Epithelial cell of proximal tubule (primary cell): ENCODE measurements at regions not wholly inside any gene's neighbourhood (a gene's known extent, or its start where the extent isn't known, plus 50 kb on each side); places are given as distances from the start of the nearest gene placed in this dataset.

Experiments used
- DNase-seq: peaks from one replicate; pipeline ENCODE4 v3.0.0-alpha.2; 2011; ENCODE audit warnings: low read depth
- H3K4me3 ChIP-seq: 2 replicates; pipeline ENCODE4 v1.5.1; 2011; ENCODE audit warnings: low read depth, mild to moderate bottlenecking, low read length
- TF ChIP-seq, protein P1 (sequence below): conservative IDR thresholded peaks from 2 replicates; pipeline ENCODE4 v1.5.1; 2012; ENCODE audit warnings: low read depth, mild to moderate bottlenecking, low read length

DNA sequence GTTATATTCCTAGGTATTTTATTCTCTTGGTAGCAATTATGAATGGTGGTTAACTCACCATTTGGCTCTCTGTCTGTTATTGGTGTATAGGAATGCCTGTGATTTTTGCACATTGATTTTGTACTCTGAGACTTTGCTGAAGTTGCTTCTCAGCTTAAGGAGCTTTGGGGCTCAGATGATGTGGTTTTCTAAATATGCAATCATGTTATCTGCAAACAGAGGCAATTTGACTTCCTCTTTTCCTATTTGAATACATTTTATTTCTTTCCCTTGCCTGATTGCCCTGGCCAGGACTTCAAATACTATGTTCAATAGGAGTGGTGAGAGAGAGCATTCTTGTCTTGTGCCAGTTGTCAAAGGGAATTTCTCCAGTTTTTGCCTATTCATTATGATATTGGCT is 310.9 kb upstream of the RBMY1B start:
- no peak overlapping the region for H3K4me3 ChIP-seq
- TF ChIP-seq, protein P1, sequence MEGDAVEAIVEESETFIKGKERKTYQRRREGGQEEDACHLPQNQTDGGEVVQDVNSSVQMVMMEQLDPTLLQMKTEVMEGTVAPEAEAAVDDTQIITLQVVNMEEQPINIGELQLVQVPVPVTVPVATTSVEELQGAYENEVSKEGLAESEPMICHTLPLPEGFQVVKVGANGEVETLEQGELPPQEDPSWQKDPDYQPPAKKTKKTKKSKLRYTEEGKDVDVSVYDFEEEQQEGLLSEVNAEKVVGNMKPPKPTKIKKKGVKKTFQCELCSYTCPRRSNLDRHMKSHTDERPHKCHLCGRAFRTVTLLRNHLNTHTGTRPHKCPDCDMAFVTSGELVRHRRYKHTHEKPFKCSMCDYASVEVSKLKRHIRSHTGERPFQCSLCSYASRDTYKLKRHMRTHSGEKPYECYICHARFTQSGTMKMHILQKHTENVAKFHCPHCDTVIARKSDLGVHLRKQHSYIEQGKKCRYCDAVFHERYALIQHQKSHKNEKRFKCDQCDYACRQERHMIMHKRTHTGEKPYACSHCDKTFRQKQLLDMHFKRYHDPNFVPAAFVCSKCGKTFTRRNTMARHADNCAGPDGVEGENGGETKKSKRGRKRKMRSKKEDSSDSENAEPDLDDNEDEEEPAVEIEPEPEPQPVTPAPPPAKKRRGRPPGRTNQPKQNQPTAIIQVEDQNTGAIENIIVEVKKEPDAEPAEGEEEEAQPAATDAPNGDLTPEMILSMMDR = no peak
- DNase-seq = no peak

DNA sequence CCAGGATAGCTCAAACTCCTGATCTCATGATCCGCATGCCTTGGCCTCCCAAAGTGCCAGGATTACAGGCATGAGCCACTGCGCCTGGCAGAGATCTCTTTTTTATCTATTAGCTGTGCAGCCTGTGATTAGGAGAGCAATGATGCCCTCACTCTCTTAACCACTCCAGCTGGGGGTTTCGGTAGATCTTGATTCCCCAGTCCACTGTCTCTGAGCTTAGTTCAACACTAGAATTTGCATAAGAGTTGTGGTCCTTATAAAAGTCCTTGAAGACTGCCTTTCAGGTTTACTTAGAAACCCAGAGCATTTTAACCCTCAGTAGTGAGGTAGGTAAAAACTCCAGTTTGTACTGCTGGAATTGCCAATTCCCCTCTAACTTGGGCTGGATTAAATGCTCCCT is 283.3 kb upstream of the RBMY1B start:
- DNase-seq = no peak
- H3K4me3 ChIP-seq = no peak overlapping the region
- TF ChIP-seq, protein P1 = no peak

DNA sequence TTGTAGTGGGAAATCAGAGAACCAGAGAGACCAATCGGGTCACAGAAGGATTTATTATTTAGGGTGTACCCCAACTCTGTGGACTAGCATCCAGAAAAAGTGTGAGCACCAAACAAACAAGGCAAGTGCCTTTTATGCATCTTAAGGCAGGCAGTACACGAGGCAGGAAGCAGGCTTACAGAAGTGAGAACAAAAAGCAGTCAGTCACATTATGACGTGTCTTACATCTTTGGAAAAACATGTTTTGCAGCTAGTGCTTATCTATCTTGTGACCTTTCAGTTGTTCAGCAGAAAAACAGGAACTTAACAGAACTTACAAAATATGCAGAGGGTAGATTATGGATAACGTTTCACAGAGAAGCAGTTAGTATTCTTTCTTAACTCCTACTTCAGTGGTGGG is 270.9 kb upstream of the RBMY1B start:
- no peak for DNase-seq
- TF ChIP-seq, protein P1 = no peak
- no peak overlapping the region for H3K4me3 ChIP-seq

DNA sequence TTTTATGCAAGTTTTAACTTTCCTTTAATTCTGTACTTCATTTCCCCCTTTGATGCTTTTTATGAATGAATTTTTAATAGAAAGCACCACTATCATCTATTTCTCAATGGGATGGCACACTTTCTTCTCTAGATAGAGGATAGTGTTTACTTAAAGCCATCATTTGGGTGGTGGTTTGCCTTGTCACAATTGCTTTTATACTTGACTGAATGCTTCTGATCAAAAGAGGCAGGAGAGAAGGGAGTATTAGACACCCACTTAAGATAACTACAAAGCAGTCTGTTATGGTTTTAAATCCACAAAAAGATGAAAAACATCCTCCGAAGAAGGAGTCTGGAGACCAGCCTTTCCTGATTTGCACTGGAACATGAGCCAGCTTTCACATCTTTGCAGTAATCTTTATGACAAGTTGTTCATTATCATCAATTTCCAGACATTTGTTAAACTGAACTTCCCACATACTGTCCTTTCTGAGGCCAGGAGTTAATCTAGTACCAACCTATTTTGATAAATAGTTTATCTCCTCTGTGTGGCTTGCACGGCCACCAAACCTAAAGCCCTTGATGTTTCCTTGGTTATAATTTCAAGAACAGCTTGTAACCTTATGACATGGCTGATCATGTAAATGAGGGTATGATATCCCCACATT is 270.4 kb upstream of the RBMY1B start:
- no peak overlapping the region for H3K4me3 ChIP-seq
- no peak for DNase-seq
- TF ChIP-seq, protein P1 = no peak

DNA sequence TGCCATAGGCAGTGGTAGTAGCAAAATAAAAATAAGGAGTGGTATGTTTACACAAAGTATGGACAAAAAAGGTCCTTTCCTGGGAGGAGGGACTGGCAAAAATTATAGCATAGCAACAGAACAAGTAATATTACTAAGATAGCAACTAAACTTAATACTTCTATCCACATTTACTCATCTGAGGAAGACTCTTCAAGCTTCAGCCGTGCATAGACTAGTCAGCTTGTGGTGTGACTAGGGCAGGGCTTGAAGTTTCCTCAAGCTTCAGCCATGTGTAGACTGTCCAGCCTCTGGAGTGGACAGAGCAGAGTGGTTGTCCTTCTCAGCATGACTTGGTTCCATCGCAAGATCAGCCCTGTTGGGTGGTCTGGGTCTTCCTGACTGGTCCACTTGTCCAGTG is 268.3 kb upstream of the RBMY1B start:
- TF ChIP-seq, protein P1 = no peak
- DNase-seq = no peak
- H3K4me3 ChIP-seq = no peak overlapping the region

DNA sequence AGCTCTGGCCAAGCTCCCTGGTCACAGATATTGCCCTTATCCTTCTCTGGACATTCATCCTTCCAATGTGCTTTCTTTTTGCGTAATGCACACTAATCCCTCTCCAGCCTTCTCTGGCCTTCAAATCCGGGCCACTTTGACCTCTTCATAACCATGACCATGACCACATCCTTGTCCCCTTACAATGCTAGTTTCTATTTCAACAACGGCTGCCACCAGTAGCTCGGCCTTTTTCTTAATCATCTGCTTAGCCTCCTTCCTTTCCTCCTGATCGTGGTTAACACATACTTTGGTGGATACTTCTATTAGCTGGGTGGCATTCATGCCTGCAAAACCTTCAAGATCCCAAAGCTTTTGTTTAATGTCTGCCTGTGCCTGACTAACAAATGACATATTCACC is 264.4 kb upstream of the RBMY1B start:
- DNase-seq = no peak
- TF ChIP-seq, protein P1 = no peak
- no peak overlapping the region for H3K4me3 ChIP-seq

DNA sequence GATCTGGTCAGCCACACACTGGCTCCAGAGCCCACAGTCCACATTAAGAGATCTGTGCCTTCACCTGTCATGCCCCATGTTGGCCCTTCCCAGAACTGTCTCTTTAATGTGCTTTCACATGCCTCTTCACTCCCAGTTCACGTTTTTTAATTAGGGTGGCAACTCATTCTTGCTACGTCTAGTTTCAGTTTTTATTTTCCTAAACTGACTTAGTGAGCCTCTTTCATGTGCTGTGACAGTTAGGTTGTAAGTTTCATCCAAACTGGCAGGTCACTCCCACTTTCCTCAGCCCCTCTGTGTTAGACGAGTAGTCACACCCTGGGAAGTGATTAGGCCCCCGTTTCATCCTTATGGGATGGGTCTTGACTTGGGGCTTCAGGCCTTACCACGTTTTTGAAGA is 262.5 kb upstream of the RBMY1B start:
- TF ChIP-seq, protein P1 = no peak
- no peak for DNase-seq
- H3K4me3 ChIP-seq = no peak overlapping the region
